ENCODE measurements at regions not wholly inside any gene's neighbourhood (a gene's known extent, or its start where the extent isn't known, plus 50 kb on each side); places are given as distances from the start of the nearest gene placed in this dataset.

- Mint-ChIP-seq H3K27me3 (ENCODE audit: insufficient read depth, low read depth) (no peaks in the 10 kb centered on the region), H3K36me3 (no peaks in the 10 kb centered on the region), H3K4me1 (peaks cover 18% of the 10 kb centered on the region), H3K4me3 (no peak overlapping the region), H3K9me3 (no peaks in the 10 kb centered on the region), H3K27ac (no peak overlapping the region)
- H3K79me2 ChIP-seq (ENCODE audit: low read depth) = no peaks in the 10 kb centered on the region
- no peaks in the 10 kb centered on the region for H4K20me1 ChIP-seq (ENCODE audit: low read depth)
- no peak overlapping the region for H3K9ac ChIP-seq
- no peak overlapping the region for H3K27ac ChIP-seq
- H3K4me2 ChIP-seq = no peak overlapping the region
- H3K27me3 ChIP-seq = no peaks in the 10 kb centered on the region
- H3K9me3 ChIP-seq (ENCODE audit: low read depth) = no peaks in the 10 kb centered on the region
- no peak overlapping the region for H3K4me3 ChIP-seq
- TF ChIP-seq EZH2 (IDR thresholded peaks at IDR 0.05) = no peak
- no peak for TF ChIP-seq EZH2phosphoT487 (IDR thresholded peaks at IDR 0.05)
- TF ChIP-seq, protein P1, sequence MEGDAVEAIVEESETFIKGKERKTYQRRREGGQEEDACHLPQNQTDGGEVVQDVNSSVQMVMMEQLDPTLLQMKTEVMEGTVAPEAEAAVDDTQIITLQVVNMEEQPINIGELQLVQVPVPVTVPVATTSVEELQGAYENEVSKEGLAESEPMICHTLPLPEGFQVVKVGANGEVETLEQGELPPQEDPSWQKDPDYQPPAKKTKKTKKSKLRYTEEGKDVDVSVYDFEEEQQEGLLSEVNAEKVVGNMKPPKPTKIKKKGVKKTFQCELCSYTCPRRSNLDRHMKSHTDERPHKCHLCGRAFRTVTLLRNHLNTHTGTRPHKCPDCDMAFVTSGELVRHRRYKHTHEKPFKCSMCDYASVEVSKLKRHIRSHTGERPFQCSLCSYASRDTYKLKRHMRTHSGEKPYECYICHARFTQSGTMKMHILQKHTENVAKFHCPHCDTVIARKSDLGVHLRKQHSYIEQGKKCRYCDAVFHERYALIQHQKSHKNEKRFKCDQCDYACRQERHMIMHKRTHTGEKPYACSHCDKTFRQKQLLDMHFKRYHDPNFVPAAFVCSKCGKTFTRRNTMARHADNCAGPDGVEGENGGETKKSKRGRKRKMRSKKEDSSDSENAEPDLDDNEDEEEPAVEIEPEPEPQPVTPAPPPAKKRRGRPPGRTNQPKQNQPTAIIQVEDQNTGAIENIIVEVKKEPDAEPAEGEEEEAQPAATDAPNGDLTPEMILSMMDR (IDR thresholded peaks at IDR 0.05) = no peak
- DNase-seq (ENCODE audit: low spot score) = no peak
- H3K36me3 ChIP-seq = no peaks in the 10 kb centered on the region
- no peak overlapping the region for H2AFZ ChIP-seq (replicated peaks)
- H3K4me1 ChIP-seq = peaks cover 20% of the 10 kb centered on the region
- peaks cover 20% of the 10 kb centered on the region for H3F3A ChIP-seq (ENCODE audit: low read depth)
Observed at GRCh38 chr20:56730996-56731395, 101.9 kb downstream of the TFAP2C start.

DNA sequence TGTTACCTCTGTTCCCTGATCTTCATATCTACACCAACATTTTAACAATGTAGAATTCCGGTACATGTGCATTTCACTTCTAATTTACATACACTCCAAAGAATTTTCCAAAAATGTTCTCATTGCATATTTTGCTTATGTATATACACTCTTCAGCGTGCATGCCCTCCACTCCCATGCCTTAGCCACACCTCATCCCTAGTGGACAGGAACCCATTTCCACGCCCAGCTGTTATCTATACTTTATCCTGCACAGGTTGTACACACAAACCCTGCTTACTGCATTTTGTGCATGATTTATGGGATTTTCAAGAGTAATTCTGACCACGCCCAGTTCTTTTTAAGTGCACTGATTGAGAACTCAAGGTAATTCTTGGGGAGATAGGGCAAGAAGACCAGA lies 102.4 kb downstream of the TFAP2C start:
- H3K9me3 Mint-ChIP-seq = no peaks in the 10 kb centered on the region
- Histone ChIP-seq H4K20me1 (ENCODE audit: low read depth) (no peaks in the 10 kb centered on the region), H3F3A (ENCODE audit: low read depth) (peaks cover 25% of the 10 kb centered on the region), H3K27me3 (no peaks in the 10 kb centered on the region), H3K4me2 (no peak overlapping the region), H3K79me2 (ENCODE audit: low read depth) (no peaks in the 10 kb centered on the region), H3K4me1 (peaks cover 25% of the 10 kb centered on the region), H3K9me3 (ENCODE audit: low read depth) (no peaks in the 10 kb centered on the region), H3K27ac (no peak overlapping the region), H2AFZ (replicated peaks) (no peak overlapping the region), H3K9ac (no peak overlapping the region), H3K36me3 (no peaks in the 10 kb centered on the region), H3K4me3 (no peak overlapping the region)
- H3K4me1 Mint-ChIP-seq = peaks cover 23% of the 10 kb centered on the region
- no peaks in the 10 kb centered on the region for H3K36me3 Mint-ChIP-seq
- no peak overlapping the region for H3K27ac Mint-ChIP-seq
- H3K27me3 Mint-ChIP-seq (ENCODE audit: insufficient read depth, low read depth) = no peaks in the 10 kb centered on the region
- no peak for DNase-seq (ENCODE audit: low spot score)
- no peak overlapping the region for H3K4me3 Mint-ChIP-seq
- no peak for TF ChIP-seq EZH2 (IDR thresholded peaks at IDR 0.05)

GRCh38 chr20:56733967-56734366 lies 104.9 kb downstream of the TFAP2C start:
- no peaks in the 10 kb centered on the region for H4K20me1 ChIP-seq (ENCODE audit: low read depth)
- DNase-seq (ENCODE audit: low spot score) = no peak
- H3K79me2 ChIP-seq (ENCODE audit: low read depth) = no peaks in the 10 kb centered on the region
- no peaks in the 10 kb centered on the region for H3K9me3 Mint-ChIP-seq
- no peak overlapping the region for H3K4me3 ChIP-seq
- no peak overlapping the region for H3K9ac ChIP-seq
- TF ChIP-seq, protein P1 (IDR thresholded peaks at IDR 0.05) = no peak
- no peak for TF ChIP-seq EZH2 (IDR thresholded peaks at IDR 0.05)
- TF ChIP-seq EZH2phosphoT487 (IDR thresholded peaks at IDR 0.05) = no peak
- H2AFZ ChIP-seq (replicated peaks) = no peak overlapping the region
- H3K27me3 ChIP-seq = no peaks in the 10 kb centered on the region
- no peak overlapping the region for H3K27ac ChIP-seq
- no peak overlapping the region for H3K4me3 Mint-ChIP-seq
- H3K9me3 ChIP-seq (ENCODE audit: low read depth) = no peaks in the 10 kb centered on the region
- no peak overlapping the region for H3K27ac Mint-ChIP-seq
- peaks cover 10% of the 10 kb centered on the region for H3K27me3 Mint-ChIP-seq (ENCODE audit: insufficient read depth, low read depth)
- H3K4me1 Mint-ChIP-seq = peaks cover 30% of the 10 kb centered on the region
- peaks cover 33% of the 10 kb centered on the region for H3K4me1 ChIP-seq
- no peak overlapping the region for H3K4me2 ChIP-seq
- no peaks in the 10 kb centered on the region for H3K36me3 ChIP-seq
- peaks cover 34% of the 10 kb centered on the region for H3F3A ChIP-seq (ENCODE audit: low read depth)
- H3K36me3 Mint-ChIP-seq = no peaks in the 10 kb centered on the region

GRCh38 chr20:56735084-56735642 lies 106.1 kb downstream of the TFAP2C start:
- H2AFZ ChIP-seq (replicated peaks) = no peak overlapping the region
- H3K27me3 ChIP-seq = no peaks in the 10 kb centered on the region
- no peak overlapping the region for H3K9ac ChIP-seq
- no peak overlapping the region for H3K4me3 ChIP-seq
- H3K4me1 ChIP-seq = peaks cover 33% of the 10 kb centered on the region
- peaks cover 10% of the 10 kb centered on the region for H3K27me3 Mint-ChIP-seq (ENCODE audit: insufficient read depth, low read depth)
- DNase-seq (ENCODE audit: low spot score) = no peak
- no peaks in the 10 kb centered on the region for H3K9me3 ChIP-seq (ENCODE audit: low read depth)
- peak overlapping the region; percentile 1 for H3K27ac Mint-ChIP-seq
- H3K36me3 ChIP-seq = no peaks in the 10 kb centered on the region
- peaks cover 34% of the 10 kb centered on the region for H3F3A ChIP-seq (ENCODE audit: low read depth)
- H3K4me3 Mint-ChIP-seq = peak overlapping the region; percentile 22
- no peaks in the 10 kb centered on the region for H4K20me1 ChIP-seq (ENCODE audit: low read depth)
- no peak overlapping the region for H3K4me2 ChIP-seq
- H3K27ac ChIP-seq = no peak overlapping the region
- no peak for TF ChIP-seq EZH2 (IDR thresholded peaks at IDR 0.05)
- TF ChIP-seq, protein P1 (IDR thresholded peaks at IDR 0.05) = no peak
- TF ChIP-seq EZH2phosphoT487 (IDR thresholded peaks at IDR 0.05) = no peak
- H3K4me1 Mint-ChIP-seq = peaks cover 30% of the 10 kb centered on the region
- H3K36me3 Mint-ChIP-seq = no peaks in the 10 kb centered on the region
- H3K79me2 ChIP-seq (ENCODE audit: low read depth) = no peaks in the 10 kb centered on the region
- H3K9me3 Mint-ChIP-seq = no peaks in the 10 kb centered on the region
